ENCODE measurements at regions not wholly inside any gene's neighbourhood (a gene's known extent, or its start where the extent isn't known, plus 50 kb on each side); places are given as distances from the start of the nearest gene placed in this dataset.

DNA sequence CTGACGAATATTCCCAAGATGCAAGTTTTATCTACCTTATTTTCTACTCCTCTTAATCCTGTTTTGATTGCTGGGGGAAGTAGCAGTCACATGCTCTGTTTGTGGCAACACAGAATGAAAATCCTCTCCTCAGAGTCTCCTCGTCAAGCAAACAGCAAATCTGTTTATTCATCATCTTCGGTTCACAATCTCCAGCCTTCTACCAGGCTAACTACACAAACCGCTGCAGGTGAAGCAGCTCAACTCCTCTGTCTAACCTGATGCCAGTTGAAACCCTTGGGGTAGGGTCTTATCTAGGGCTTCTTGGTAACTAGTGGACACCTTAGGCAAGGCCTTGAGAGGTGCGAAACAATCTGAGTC lies 91.0 kb downstream of the SIPA1L2 start:
- TF ChIP-seq POLR2A (IDR thresholded peaks at IDR 0.05; ENCODE audit: low read depth, low read length) (no peak), EZH2 (IDR thresholded peaks at IDR 0.05; ENCODE audit: borderline replicate concordance, low read depth, low read length, severe bottlenecking) (no peak), GATA2 (IDR thresholded peaks at IDR 0.05; ENCODE audit: insufficient read depth, insufficient read length, low read depth, low read length) (no peak)
- CTCF ChIA-PET, result interaction anchor here (0.7 kb wide), 1 partner anchor 14 kb away, joined by 3 read pairs; no protein-coding TSS in a partner anchor
- dilution Hi-C loops (cut with MboI; ENCODE audit: extremely low pct_ligation_motif_present, low sequenced_read_pairs), result no loop called here

GRCh38 chr1:232538224-232538942 lies 91.5 kb downstream of the SIPA1L2 start:
- ChIA-PET POLR2A (no interaction called here), CTCF (interaction anchor here (0.7 kb wide), 1 partner anchor 15 kb away, joined by 3 read pairs; no protein-coding TSS in a partner anchor)
- no peak for TF ChIP-seq MAX (IDR thresholded peaks at IDR 0.05; ENCODE audit: insufficient read depth, insufficient read length)
- TF ChIP-seq GATA2 (IDR thresholded peaks at IDR 0.05; ENCODE audit: insufficient read depth, insufficient read length, low read depth, low read length), result no peak
- TF ChIP-seq EZH2 (IDR thresholded peaks at IDR 0.05; ENCODE audit: borderline replicate concordance, low read depth, low read length, severe bottlenecking), result no peak
- no peak for TF ChIP-seq POLR2AphosphoS5 (IDR thresholded peaks at IDR 0.05; ENCODE audit: insufficient read depth, low read depth, low read length)
- no peak for TF ChIP-seq FOS (IDR thresholded peaks at IDR 0.05; ENCODE audit: borderline replicate concordance, insufficient read depth, low read length)
- TF ChIP-seq MYC (IDR thresholded peaks at IDR 0.05; ENCODE audit: low read depth, low read length), result no peak
- no peak for TF ChIP-seq JUN (IDR thresholded peaks at IDR 0.05; ENCODE audit: borderline replicate concordance, insufficient read depth, insufficient read length, low read depth)
- Histone ChIP-seq H3K4me1 (ENCODE audit: control insufficient read depth, extremely low read depth, insufficient read depth, low read length) (no peaks in the 10 kb centered on the region), H3K27ac (ENCODE audit: insufficient read depth, low read depth, low read length) (no peak overlapping the region), H3K27me3 (ENCODE audit: control insufficient read depth in 2 of 2, insufficient read depth in 2 of 2, low read length in 2 of 2) (no peaks in the 10 kb centered on the region), H3K9ac (replicated peaks; ENCODE audit: extremely low read depth, insufficient read depth, low read length) (no peak overlapping the region), H3K9me3 (replicated peaks; ENCODE audit: control insufficient read depth, insufficient read depth, low read length) (no peaks in the 10 kb centered on the region), H3K4me2 (ENCODE audit: insufficient read depth, low read length) (no peak overlapping the region), H2AFZ (ENCODE audit: low read depth, low read length) (no peak overlapping the region), H3K79me2 (ENCODE audit: control insufficient read depth, insufficient read depth, low read length) (no peaks in the 10 kb centered on the region), H4K20me1 (replicated peaks; ENCODE audit: control insufficient read depth, extremely low read depth, insufficient read depth, low read length) (no peaks in the 10 kb centered on the region), H3K9me1 (replicated peaks; ENCODE audit: control insufficient read depth, extremely low read depth, insufficient read depth, low read length) (no peaks in the 10 kb centered on the region), H3K36me3 (ENCODE audit: control insufficient read depth in 2 of 2, extremely low read depth in 1 of 2, insufficient read depth in 2 of 2, low read length in 2 of 2) (no peaks in the 10 kb centered on the region), H3K4me3 (replicated peaks in 1 of 3; ENCODE audit: insufficient read depth in 1 of 3, low read depth in 1 of 3, low read length in 3 of 3) (no peak overlapping the region)
- intact Hi-C loops (cut with micrococcal nuclease), result no loop called here
- no peak for DNase-seq (ENCODE audit: low read depth, low spot score)
- peak; percentile 56 for FAIRE-seq
- no TSS peak for BruUV-seq (replicated peaks)
- dilution Hi-C loops (cut with MboI; ENCODE audit: extremely low pct_ligation_motif_present, low sequenced_read_pairs), result no loop called here

More for the DNA sequence above, 91.0 kb downstream of the SIPA1L2 start:
- Histone ChIP-seq H3K79me2 (ENCODE audit: control insufficient read depth, insufficient read depth, low read length) (no peaks in the 10 kb centered on the region), H2AFZ (ENCODE audit: low read depth, low read length) (no peak overlapping the region), H3K4me3 (replicated peaks in 1 of 3; ENCODE audit: insufficient read depth in 1 of 3, low read depth in 1 of 3, low read length in 3 of 3) (no peak overlapping the region), H3K4me2 (ENCODE audit: insufficient read depth, low read length) (no peak overlapping the region), H3K9me1 (replicated peaks; ENCODE audit: control insufficient read depth, extremely low read depth, insufficient read depth, low read length) (no peaks in the 10 kb centered on the region), H3K27ac (ENCODE audit: insufficient read depth, low read depth, low read length) (no peak overlapping the region), H3K4me1 (ENCODE audit: control insufficient read depth, extremely low read depth, insufficient read depth, low read length) (no peaks in the 10 kb centered on the region), H3K36me3 (ENCODE audit: control insufficient read depth in 2 of 2, extremely low read depth in 1 of 2, insufficient read depth in 2 of 2, low read length in 2 of 2) (no peaks in the 10 kb centered on the region), H3K27me3 (ENCODE audit: control insufficient read depth in 2 of 2, insufficient read depth in 2 of 2, low read length in 2 of 2) (no peaks in the 10 kb centered on the region), H4K20me1 (replicated peaks; ENCODE audit: control insufficient read depth, extremely low read depth, insufficient read depth, low read length) (no peaks in the 10 kb centered on the region), H3K9ac (replicated peaks; ENCODE audit: extremely low read depth, insufficient read depth, low read length) (no peak overlapping the region), H3K9me3 (replicated peaks; ENCODE audit: control insufficient read depth, insufficient read depth, low read length) (no peaks in the 10 kb centered on the region)
- DNase-seq (ENCODE audit: low read depth, low spot score) (no peak), FAIRE-seq (no peak)
- POLR2A ChIA-PET, result no interaction called here
- no TSS peak for BruUV-seq (replicated peaks)
- intact Hi-C loops (cut with micrococcal nuclease), result no loop called here

Measured in endothelial cell of umbilical vein (primary cell).